ENCODE measurements at regions not wholly inside any gene's neighbourhood (a gene's known extent, or its start where the extent isn't known, plus 50 kb on each side); places are given as distances from the start of the nearest gene placed in this dataset.
"Not testable (repeated sequence)": the region's sequence is repeated elsewhere in the genome, so short reads cannot be mapped to it uniquely, and the experiment has no call there.

DNA sequence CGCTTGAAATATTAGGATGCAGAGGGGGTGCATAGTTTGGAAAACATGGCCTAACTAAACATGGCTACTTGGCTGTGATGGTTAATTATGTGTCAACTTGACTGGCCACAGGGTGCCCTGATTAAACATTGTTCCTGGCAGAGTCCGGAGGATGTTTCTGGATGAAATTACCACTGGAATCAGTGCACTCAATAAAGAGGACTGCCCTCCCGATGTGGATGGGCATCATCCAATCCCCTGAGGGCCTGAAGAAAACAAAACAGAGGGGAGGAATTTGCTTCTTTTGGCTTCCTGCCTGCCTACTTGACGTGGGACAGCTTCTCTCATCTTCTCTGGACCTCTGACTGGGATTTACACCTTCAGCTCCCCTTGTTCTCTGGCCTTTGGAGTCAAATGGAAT is 79.1 kb upstream of the KCNE2 start:
- no peak overlapping the region for H3K4me3 Mint-ChIP-seq
- peaks cover 5% of the 10 kb centered on the region for H3K36me3 Mint-ChIP-seq (ENCODE audit: low read depth)

DNA sequence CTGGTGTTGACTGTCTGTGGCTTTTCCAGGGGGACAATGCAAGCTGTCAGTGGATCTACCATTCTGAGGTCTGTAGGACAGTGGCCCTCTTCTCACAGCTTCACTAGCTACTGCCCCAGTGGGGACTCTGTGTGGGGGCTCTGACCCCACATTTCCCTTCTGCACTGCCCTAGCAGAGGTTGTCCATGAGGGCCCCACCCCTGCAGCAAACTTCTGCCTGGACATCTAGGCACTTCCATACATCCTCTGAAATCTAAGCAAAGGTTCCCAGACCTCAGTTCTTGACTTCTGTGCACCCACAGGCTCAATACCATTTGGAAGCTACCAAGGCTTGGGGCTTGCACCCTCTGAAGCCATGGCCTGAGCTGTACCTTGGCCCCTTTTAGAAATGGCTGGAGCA is 75.8 kb upstream of the KCNE2 start:
- DNase-seq; H3K4me3 ChIP-seq (ENCODE audit: low read length); H3K27ac ChIP-seq (ENCODE audit: low read depth, low read length); H3K9ac ChIP-seq (ENCODE audit: extremely low read depth, low read length, poor library complexity, severe bottlenecking); H3K36me3 ChIP-seq (ENCODE audit: control insufficient read depth, insufficient read depth, low read length); H3K27me3 Mint-ChIP-seq (ENCODE audit: insufficient read depth); H3K36me3 Mint-ChIP-seq (ENCODE audit: low read depth); H3K4me1 ChIP-seq (ENCODE audit: control insufficient read depth, insufficient read depth, low read length); H3K4me1 Mint-ChIP-seq; H3K27me3 ChIP-seq (ENCODE audit: control insufficient read depth, insufficient read depth, low read length, poor library complexity, severe bottlenecking); H3K4me3 Mint-ChIP-seq; H3K27ac Mint-ChIP-seq: not testable (repeated sequence)
- H3K9me3 Mint-ChIP-seq: peaks cover 42% of the 10 kb centered on the region
- peaks cover 19% of the 10 kb centered on the region for H3K9me3 ChIP-seq (ENCODE audit: control insufficient read depth, low read length)

More for the DNA sequence above, 79.1 kb upstream of the KCNE2 start:
- Mint-ChIP-seq H3K27ac (no peak overlapping the region), H3K27me3 (ENCODE audit: insufficient read depth) (no peaks in the 10 kb centered on the region), H3K9me3 (peaks cover 42% of the 10 kb centered on the region), H3K4me1 (no peaks in the 10 kb centered on the region)
- Histone ChIP-seq H3K4me3 (ENCODE audit: low read length) (no peak overlapping the region), H3K4me1 (ENCODE audit: control insufficient read depth, insufficient read depth, low read length) (no peaks in the 10 kb centered on the region), H3K36me3 (ENCODE audit: control insufficient read depth, insufficient read depth, low read length) (no peaks in the 10 kb centered on the region), H3K27ac (ENCODE audit: low read depth, low read length) (no peak overlapping the region), H3K9me3 (ENCODE audit: control insufficient read depth, low read length) (peaks cover 19% of the 10 kb centered on the region), H3K9ac (ENCODE audit: extremely low read depth, low read length, poor library complexity, severe bottlenecking) (no peak overlapping the region), H3K27me3 (ENCODE audit: control insufficient read depth, insufficient read depth, low read length, poor library complexity, severe bottlenecking) (no peaks in the 10 kb centered on the region)
- WGBS, 2 experiments (ENCODE audit: insufficient coverage in 1 of 2, insufficient read length in 1 of 2): 85 to 93% methylated on average over 4 of the region's 4 CpGs
- DNase-seq: no peak
- TF ChIP-seq CTCF (conservative IDR thresholded peaks at IDR 0.05): no peak

DNA sequence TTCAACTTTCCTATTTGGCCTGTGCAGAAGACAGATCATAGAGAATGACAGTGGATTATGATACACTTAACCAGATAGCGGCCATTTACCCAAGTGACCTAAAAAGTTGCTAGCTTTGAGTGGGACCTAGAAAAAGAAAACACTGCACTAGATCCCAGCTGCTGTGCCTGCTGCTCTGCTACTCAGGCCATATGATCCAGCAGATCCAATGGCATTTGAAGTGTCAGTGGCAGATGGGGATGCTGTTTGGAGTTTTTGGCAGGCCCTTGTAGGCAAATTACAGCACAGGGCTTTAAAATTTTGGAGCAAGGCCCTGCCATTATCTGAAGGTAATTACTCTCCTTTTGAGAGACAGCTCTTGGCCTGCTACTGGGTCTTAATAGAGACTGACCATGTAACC is 74.0 kb upstream of the KCNE2 start:
- TF ChIP-seq CTCF (conservative IDR thresholded peaks at IDR 0.05): no peak
- DNase-seq: no peak
- peaks cover 5% of the 10 kb centered on the region for H3K36me3 Mint-ChIP-seq (ENCODE audit: low read depth)
- no peaks in the 10 kb centered on the region for H3K4me1 Mint-ChIP-seq
- H3K27ac Mint-ChIP-seq: no peak overlapping the region
- no peak overlapping the region for H3K4me3 Mint-ChIP-seq
- 96 to 100% methylated on average over 1 of the region's 1 CpG for WGBS, 2 experiments (ENCODE audit: insufficient coverage in 1 of 2, insufficient read length in 1 of 2)
- Histone ChIP-seq H3K9ac (ENCODE audit: extremely low read depth, low read length, poor library complexity, severe bottlenecking) (no peak overlapping the region), H3K36me3 (ENCODE audit: control insufficient read depth, insufficient read depth, low read length) (no peaks in the 10 kb centered on the region), H3K4me3 (ENCODE audit: low read length) (no peak overlapping the region), H3K4me1 (ENCODE audit: control insufficient read depth, insufficient read depth, low read length) (no peaks in the 10 kb centered on the region), H3K27ac (ENCODE audit: low read depth, low read length) (no peak overlapping the region), H3K27me3 (ENCODE audit: control insufficient read depth, insufficient read depth, low read length, poor library complexity, severe bottlenecking) (no peaks in the 10 kb centered on the region), H3K9me3 (ENCODE audit: control insufficient read depth, low read length) (peaks cover 19% of the 10 kb centered on the region)
- H3K27me3 Mint-ChIP-seq (ENCODE audit: insufficient read depth): no peaks in the 10 kb centered on the region
- H3K9me3 Mint-ChIP-seq: peaks cover 41% of the 10 kb centered on the region

DNA sequence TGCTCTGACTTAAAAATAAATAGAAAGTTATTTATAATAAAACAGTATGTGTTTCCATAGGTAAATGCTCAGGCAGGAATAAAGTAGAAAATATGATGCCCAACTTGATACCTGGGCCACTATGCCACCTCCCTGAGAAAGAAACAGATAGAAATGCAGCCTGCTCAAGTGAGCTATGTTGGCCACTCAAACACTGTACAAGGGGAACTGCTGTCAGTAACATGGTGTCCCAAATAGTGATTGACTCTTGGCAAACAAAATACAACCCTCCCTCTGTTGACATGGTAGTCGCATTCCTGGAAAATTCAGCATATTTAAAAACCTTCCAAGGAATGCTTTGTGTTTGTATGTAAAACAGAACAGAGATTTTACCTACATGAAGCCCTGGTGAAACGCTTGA is 66.9 kb upstream of the KCNE2 start:
- H3K27ac ChIP-seq (ENCODE audit: low read depth, low read length): no peak overlapping the region
- Mint-ChIP-seq H3K27me3 (ENCODE audit: insufficient read depth) (no peaks in the 10 kb centered on the region), H3K4me3 (no peak overlapping the region), H3K36me3 (ENCODE audit: low read depth) (no peaks in the 10 kb centered on the region), H3K9me3 (no peaks in the 10 kb centered on the region), H3K4me1 (no peaks in the 10 kb centered on the region), H3K27ac (no peak overlapping the region)
- DNase-seq: no peak
- no peaks in the 10 kb centered on the region for H3K27me3 ChIP-seq (ENCODE audit: control insufficient read depth, insufficient read depth, low read length, poor library complexity, severe bottlenecking)
- no peaks in the 10 kb centered on the region for H3K36me3 ChIP-seq (ENCODE audit: control insufficient read depth, insufficient read depth, low read length)
- TF ChIP-seq CTCF (conservative IDR thresholded peaks at IDR 0.05): no peak
- no peaks in the 10 kb centered on the region for H3K9me3 ChIP-seq (ENCODE audit: control insufficient read depth, low read length)
- H3K4me1 ChIP-seq (ENCODE audit: control insufficient read depth, insufficient read depth, low read length): no peaks in the 10 kb centered on the region
- H3K9ac ChIP-seq (ENCODE audit: extremely low read depth, low read length, poor library complexity, severe bottlenecking): no peak overlapping the region
- WGBS, 2 experiments (ENCODE audit: insufficient coverage in 1 of 2, insufficient read length in 1 of 2): 88 to 100% methylated on average over 1 to 2 of the region's 2 CpGs
- no peak overlapping the region for H3K4me3 ChIP-seq (ENCODE audit: low read length)

All from endodermal cell (in vitro differentiated cells).